ENCODE measurements at regions not wholly inside any gene's neighbourhood (a gene's known extent, or its start where the extent isn't known, plus 50 kb on each side); places are given as distances from the start of the nearest gene placed in this dataset.

DNA sequence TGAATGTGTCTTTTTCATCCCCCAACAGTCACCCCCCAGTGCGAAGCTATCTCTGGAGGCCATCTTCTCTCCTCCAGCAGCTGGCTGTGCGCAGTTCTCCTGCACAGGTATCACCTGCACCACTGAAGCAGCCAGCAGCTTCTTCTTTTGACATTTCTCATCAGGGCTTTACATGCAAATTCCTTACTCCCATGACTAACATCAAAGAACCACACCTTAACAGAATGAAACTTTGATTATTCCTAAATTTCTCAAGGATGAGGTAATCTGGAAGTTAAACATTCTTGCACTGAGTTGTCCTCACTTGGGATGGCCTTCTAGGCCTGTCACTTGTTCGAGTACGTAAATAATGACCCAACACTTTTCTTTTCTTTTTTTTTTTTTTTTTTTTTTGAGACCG, 291.6 kb upstream of the HSFY2 start:
- H3K27ac ChIP-seq (ENCODE audit: low read depth in 1 of 3, low read length in 2 of 3), result peak overlapping the region in 1 of 3 donors; percentile 89
- H3K9me3 ChIP-seq (ENCODE audit: control insufficient read depth in 2 of 2, insufficient read depth in 1 of 2, low read depth in 1 of 2, low read length in 1 of 2), result no peaks in the 10 kb centered on the region
- no peaks in the 10 kb centered on the region for H3K27me3 ChIP-seq (ENCODE audit: control insufficient read depth in 3 of 3, insufficient read depth in 3 of 3, low read length in 3 of 3)
- H3K4me3 ChIP-seq (ENCODE audit: low read depth in 1 of 3, low read length in 3 of 3), result no peak overlapping the region
- peaks cover 0 to 26% (median 0%) of the 10 kb centered on the region in 3 donors for H3K4me1 ChIP-seq (ENCODE audit: control insufficient read depth in 3 of 3, insufficient read depth in 2 of 3, low read depth in 1 of 3, low read length in 2 of 3)
- no peak for FAIRE-seq
- peaks cover 0 to 7% (median 0%) of the 10 kb centered on the region in 3 donors for H3K36me3 ChIP-seq (ENCODE audit: control insufficient read depth in 3 of 3, insufficient read depth in 2 of 3, low read depth in 1 of 3, low read length in 3 of 3)
- DNase-seq, result no peak
- WGBS, 3 donors, result 86 to 91% methylated on average over 5 of the region's 5 CpGs; no CpG with 5 or more reads in 1 of the 3 donors

DNA sequence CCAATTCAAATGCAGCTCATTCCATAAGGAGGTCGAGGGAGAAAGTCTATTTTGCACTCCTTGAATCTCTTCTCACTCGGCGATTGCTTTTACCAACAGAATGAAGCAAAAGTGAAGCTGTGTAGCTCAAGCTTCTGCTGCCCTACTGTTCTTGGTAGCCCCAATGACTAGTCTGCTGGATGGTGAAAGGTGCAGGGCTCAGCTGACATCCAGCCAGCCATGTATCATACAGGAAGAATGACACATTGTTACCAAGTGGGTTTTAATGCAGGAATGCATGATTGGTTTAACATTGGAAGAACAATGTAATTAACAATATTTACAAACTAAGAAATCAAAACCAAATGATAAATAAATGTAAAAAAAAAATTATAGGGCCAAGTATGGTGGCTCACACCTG, 286.2 kb upstream of the HSFY2 start:
- WGBS, 3 donors, result 83 to 85% methylated on average over 3 of the region's 3 CpGs; no CpG with 5 or more reads in 1 of the 3 donors
- no peak for DNase-seq
- H3K4me1 ChIP-seq (ENCODE audit: control insufficient read depth in 3 of 3, insufficient read depth in 2 of 3, low read depth in 1 of 3, low read length in 2 of 3), result peaks cover 0 to 17% (median 0%) of the 10 kb centered on the region in 3 donors
- no peaks in the 10 kb centered on the region for H3K9me3 ChIP-seq (ENCODE audit: control insufficient read depth in 2 of 2, insufficient read depth in 1 of 2, low read depth in 1 of 2, low read length in 1 of 2)
- no peak for FAIRE-seq
- H3K4me3 ChIP-seq (ENCODE audit: low read depth in 1 of 3, low read length in 3 of 3), result no peak overlapping the region
- H3K36me3 ChIP-seq (ENCODE audit: control insufficient read depth in 3 of 3, insufficient read depth in 2 of 3, low read depth in 1 of 3, low read length in 3 of 3), result no peaks in the 10 kb centered on the region
- no peaks in the 10 kb centered on the region for H3K27me3 ChIP-seq (ENCODE audit: control insufficient read depth in 3 of 3, insufficient read depth in 3 of 3, low read length in 3 of 3)
- peak overlapping the region in 1 of 3 donors; percentile 56 for H3K27ac ChIP-seq (ENCODE audit: low read depth in 1 of 3, low read length in 2 of 3)

DNA sequence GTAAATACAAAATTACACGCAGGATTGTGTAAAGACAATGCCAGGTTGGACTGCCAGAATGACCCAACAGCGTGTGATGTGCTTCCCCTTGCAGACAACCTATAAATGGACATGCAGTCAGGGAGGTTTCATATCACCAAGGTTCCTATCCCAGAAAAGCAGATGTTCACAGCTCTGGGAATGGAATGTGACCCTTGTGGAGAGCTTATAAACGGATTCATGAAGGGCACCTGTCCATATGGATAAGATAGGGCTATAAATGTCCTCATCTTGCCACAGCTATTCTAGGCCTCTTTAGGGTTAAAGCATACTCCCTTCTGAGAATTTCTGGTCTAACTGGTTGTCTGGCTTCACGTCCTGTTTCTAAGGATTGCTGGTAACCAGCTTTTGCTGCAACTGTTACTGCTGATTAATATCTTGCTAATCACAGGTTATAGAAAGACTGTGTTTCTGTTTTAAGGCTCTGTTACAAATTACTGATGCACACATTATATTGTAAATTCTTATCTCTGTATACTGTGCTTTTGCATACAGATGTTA, 285.4 kb upstream of the HSFY2 start:
- H3K9me3 ChIP-seq (ENCODE audit: control insufficient read depth in 2 of 2, insufficient read depth in 1 of 2, low read depth in 1 of 2, low read length in 1 of 2), result no peaks in the 10 kb centered on the region
- no peak overlapping the region for H3K4me3 ChIP-seq (ENCODE audit: low read depth in 1 of 3, low read length in 3 of 3)
- H3K27ac ChIP-seq (ENCODE audit: low read depth in 1 of 3, low read length in 2 of 3), result peak overlapping the region in 1 of 3 donors; percentile 56
- FAIRE-seq, result no peak
- no peaks in the 10 kb centered on the region for H3K27me3 ChIP-seq (ENCODE audit: control insufficient read depth in 3 of 3, insufficient read depth in 3 of 3, low read length in 3 of 3)
- H3K36me3 ChIP-seq (ENCODE audit: control insufficient read depth in 3 of 3, insufficient read depth in 2 of 3, low read depth in 1 of 3, low read length in 3 of 3), result no peaks in the 10 kb centered on the region
- peaks cover 0 to 13% (median 0%) of the 10 kb centered on the region in 3 donors for H3K4me1 ChIP-seq (ENCODE audit: control insufficient read depth in 3 of 3, insufficient read depth in 2 of 3, low read depth in 1 of 3, low read length in 2 of 3)
- DNase-seq, result peak in 1 of 2 donors; percentile 43
- WGBS, 3 donors, result 26 to 62% methylated on average over 4 of the region's 4 CpGs; no CpG with 5 or more reads in 1 of the 3 donors

DNA sequence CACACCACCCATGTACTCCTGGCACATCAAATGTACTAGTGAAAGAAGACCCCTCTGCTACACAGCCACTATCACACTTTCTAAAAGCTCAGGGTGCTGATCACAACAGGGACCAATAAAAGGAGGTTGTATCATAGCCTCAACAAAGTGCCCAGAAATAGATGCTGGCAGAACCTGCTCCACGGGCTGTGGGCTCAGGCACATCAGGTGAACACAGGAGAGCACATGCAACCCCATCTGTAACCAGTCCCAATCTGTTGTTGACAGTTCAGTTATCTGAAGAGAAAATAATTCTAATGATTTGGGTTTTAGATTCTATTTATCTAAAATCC, 282.6 kb upstream of the HSFY2 start:
- H3K27ac ChIP-seq (ENCODE audit: low read depth in 1 of 3, low read length in 2 of 3), result no peak overlapping the region
- peaks cover 0 to 6% (median 0%) of the 10 kb centered on the region in 3 donors for H3K4me1 ChIP-seq (ENCODE audit: control insufficient read depth in 3 of 3, insufficient read depth in 2 of 3, low read depth in 1 of 3, low read length in 2 of 3)
- FAIRE-seq, result no peak
- no peaks in the 10 kb centered on the region for H3K9me3 ChIP-seq (ENCODE audit: control insufficient read depth in 2 of 2, insufficient read depth in 1 of 2, low read depth in 1 of 2, low read length in 1 of 2)
- no peaks in the 10 kb centered on the region for H3K36me3 ChIP-seq (ENCODE audit: control insufficient read depth in 3 of 3, insufficient read depth in 2 of 3, low read depth in 1 of 3, low read length in 3 of 3)
- no peak for DNase-seq
- no peaks in the 10 kb centered on the region for H3K27me3 ChIP-seq (ENCODE audit: control insufficient read depth in 3 of 3, insufficient read depth in 3 of 3, low read length in 3 of 3)
- 88% methylated on average over 1 of the region's 1 CpG; no CpG with 5 or more reads in 1 of the 3 donors for WGBS, 3 donors
- H3K4me3 ChIP-seq (ENCODE audit: low read depth in 1 of 3, low read length in 3 of 3), result no peak overlapping the region

DNA sequence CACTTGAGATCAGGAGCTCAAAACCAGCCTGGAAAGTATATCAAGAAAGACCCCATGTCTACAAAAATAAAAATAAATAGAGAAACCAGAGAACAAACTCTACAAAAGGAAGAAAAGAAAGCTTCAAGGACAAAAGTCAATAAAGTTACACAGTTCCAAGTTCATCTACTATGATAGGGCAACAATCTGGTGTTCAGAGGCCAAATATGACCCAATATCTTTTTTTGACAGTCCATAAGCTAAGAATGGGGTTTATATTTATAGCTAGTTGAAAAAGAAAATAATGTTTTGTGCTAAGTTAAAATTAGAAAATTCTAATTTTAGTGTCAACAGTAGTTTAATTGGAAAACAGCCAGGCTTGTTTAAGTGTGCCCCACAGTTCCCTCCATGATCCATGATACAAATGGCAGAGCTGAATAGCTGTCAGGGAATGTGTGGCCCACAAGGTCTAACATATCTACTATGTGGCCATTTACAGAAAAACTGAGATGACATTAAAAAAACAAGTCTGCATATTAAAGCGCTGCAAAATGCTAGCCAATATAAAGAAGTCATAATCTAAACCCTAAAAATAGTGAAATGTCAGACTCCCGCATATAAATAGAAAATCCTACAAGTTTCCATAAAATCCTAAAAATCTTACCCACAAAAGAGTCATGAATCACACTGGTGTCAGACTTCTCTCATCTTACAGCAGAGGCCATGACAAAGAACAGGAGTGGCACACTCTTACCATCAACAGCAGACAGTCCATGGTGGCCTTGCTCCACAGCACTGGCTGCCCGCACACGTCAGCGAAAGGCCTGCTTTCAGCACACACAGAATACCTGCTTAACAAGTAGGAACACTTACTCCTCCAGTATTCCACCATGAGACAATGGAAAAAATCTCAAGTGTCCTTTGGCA, 281.9 kb upstream of the HSFY2 start:
- Histone ChIP-seq H3K27me3 (ENCODE audit: control insufficient read depth in 3 of 3, insufficient read depth in 3 of 3, low read length in 3 of 3) (no peaks in the 10 kb centered on the region), H3K4me1 (ENCODE audit: control insufficient read depth in 3 of 3, insufficient read depth in 2 of 3, low read depth in 1 of 3, low read length in 2 of 3) (peaks cover 0 to 6% (median 0%) of the 10 kb centered on the region in 3 donors), H3K27ac (ENCODE audit: low read depth in 1 of 3, low read length in 2 of 3) (no peak overlapping the region), H3K4me3 (ENCODE audit: low read depth in 1 of 3, low read length in 3 of 3) (no peak overlapping the region), H3K36me3 (ENCODE audit: control insufficient read depth in 3 of 3, insufficient read depth in 2 of 3, low read depth in 1 of 3, low read length in 3 of 3) (no peaks in the 10 kb centered on the region), H3K9me3 (ENCODE audit: control insufficient read depth in 2 of 2, insufficient read depth in 1 of 2, low read depth in 1 of 2, low read length in 1 of 2) (no peaks in the 10 kb centered on the region)
- FAIRE-seq, result no peak
- no peak for DNase-seq
- whole genome bisulfite sequencing, 3 donors, result 83 to 91% methylated on average over 5 of the region's 5 CpGs; no CpG with 5 or more reads in 1 of the 3 donors

DNA sequence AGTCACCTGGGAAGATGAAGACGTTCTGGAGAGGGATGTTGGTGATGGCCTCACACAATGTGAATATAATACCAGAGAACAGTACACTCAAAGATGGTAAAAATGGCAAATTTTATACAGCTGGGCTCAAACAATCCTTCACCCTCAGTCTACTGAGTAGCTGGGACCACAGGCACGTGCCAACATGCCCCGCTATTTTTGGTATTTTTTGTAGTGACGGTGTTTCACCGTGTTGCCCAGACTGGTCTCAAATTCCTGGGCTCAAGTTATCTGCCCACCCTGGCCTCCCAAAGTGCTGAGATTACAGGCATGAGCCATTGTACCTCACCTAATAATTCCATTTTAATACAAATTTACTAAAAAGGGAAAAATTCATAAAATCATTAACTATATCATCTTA, 280.3 kb upstream of the HSFY2 start:
- peak overlapping the region in 1 of 3 donors; percentile 8 for H3K27ac ChIP-seq (ENCODE audit: low read depth in 1 of 3, low read length in 2 of 3)
- peaks cover 0 to 3% (median 0%) of the 10 kb centered on the region in 3 donors for H3K4me1 ChIP-seq (ENCODE audit: control insufficient read depth in 3 of 3, insufficient read depth in 2 of 3, low read depth in 1 of 3, low read length in 2 of 3)
- no peak for DNase-seq
- H3K9me3 ChIP-seq (ENCODE audit: control insufficient read depth in 2 of 2, insufficient read depth in 1 of 2, low read depth in 1 of 2, low read length in 1 of 2), result no peaks in the 10 kb centered on the region
- no peak overlapping the region for H3K4me3 ChIP-seq (ENCODE audit: low read depth in 1 of 3, low read length in 3 of 3)
- 76 to 77% methylated on average over 5 of the region's 5 CpGs; no CpG with 5 or more reads in 1 of the 3 donors for WGBS, 3 donors
- FAIRE-seq, result no peak
- H3K36me3 ChIP-seq (ENCODE audit: control insufficient read depth in 3 of 3, insufficient read depth in 2 of 3, low read depth in 1 of 3, low read length in 3 of 3), result no peaks in the 10 kb centered on the region
- H3K27me3 ChIP-seq (ENCODE audit: control insufficient read depth in 3 of 3, insufficient read depth in 3 of 3, low read length in 3 of 3), result no peaks in the 10 kb centered on the region

DNA sequence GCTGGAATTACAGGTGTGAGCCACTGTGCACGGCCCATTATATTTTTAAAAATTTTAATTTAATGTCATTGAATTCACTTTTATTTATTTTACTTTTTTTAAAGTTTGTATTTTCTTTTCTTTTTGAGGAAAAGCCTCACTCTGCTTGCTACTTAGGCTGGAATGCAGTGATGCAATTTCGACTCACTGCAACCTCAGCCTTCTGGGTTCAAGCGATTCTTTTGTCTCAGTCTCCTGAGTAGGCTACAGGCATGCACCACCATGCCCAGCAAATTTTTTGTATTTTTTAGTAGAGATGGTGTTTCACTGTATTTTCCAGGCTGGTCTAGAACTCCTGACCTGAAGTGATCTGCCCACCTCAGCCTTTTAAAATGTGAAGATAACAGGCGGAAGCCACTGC, 277.5 kb upstream of the HSFY2 start:
- H3K4me3 ChIP-seq (ENCODE audit: low read depth in 1 of 3, low read length in 3 of 3), result no peak overlapping the region
- H3K27me3 ChIP-seq (ENCODE audit: control insufficient read depth in 3 of 3, insufficient read depth in 3 of 3, low read length in 3 of 3), result no peaks in the 10 kb centered on the region
- FAIRE-seq (no peak), DNase-seq (no peak)
- no peaks in the 10 kb centered on the region for H3K36me3 ChIP-seq (ENCODE audit: control insufficient read depth in 3 of 3, insufficient read depth in 2 of 3, low read depth in 1 of 3, low read length in 3 of 3)
- H3K4me1 ChIP-seq (ENCODE audit: control insufficient read depth in 3 of 3, insufficient read depth in 2 of 3, low read depth in 1 of 3, low read length in 2 of 3), result peaks cover 0 to 3% (median 0%) of the 10 kb centered on the region in 3 donors
- H3K27ac ChIP-seq (ENCODE audit: low read depth in 1 of 3, low read length in 2 of 3), result no peak overlapping the region
- WGBS, 3 donors, result 90 to 96% methylated on average over 4 of the region's 4 CpGs; no CpG with 5 or more reads in 1 of the 3 donors
- H3K9me3 ChIP-seq (ENCODE audit: control insufficient read depth in 2 of 2, insufficient read depth in 1 of 2, low read depth in 1 of 2, low read length in 1 of 2), result no peaks in the 10 kb centered on the region

DNA sequence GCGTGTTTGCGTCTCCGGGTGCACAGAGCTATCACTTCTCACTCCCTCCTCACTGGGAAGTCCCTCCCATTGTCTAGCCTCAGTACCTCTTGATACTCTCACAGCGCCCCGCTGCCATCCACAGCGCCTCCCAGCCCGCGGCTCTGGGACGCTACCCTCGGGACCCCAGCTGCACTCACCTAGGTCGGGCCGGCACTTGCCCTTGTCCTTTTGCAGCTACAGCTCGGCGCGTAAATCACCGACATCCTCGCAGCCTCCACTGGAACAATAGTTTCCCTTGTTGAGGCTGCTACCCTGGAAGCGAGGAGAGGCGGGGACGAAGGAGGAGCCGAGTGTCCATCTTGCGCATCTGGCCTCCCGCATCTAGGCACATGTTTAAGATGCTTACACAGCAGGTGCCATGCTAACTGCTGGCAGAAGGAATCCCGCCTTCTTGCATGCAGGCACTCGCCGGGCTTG, 269.5 kb upstream of the HSFY2 start:
- peaks cover 0 to 12% (median 0%) of the 10 kb centered on the region in 3 donors for H3K36me3 ChIP-seq (ENCODE audit: control insufficient read depth in 3 of 3, insufficient read depth in 2 of 3, low read depth in 1 of 3, low read length in 3 of 3)
- H3K27me3 ChIP-seq (ENCODE audit: control insufficient read depth in 3 of 3, insufficient read depth in 3 of 3, low read length in 3 of 3), result no peaks in the 10 kb centered on the region
- H3K9me3 ChIP-seq (ENCODE audit: control insufficient read depth in 2 of 2, insufficient read depth in 1 of 2, low read depth in 1 of 2, low read length in 1 of 2), result no peaks in the 10 kb centered on the region
- no peak overlapping the region for H3K4me3 ChIP-seq (ENCODE audit: low read depth in 1 of 3, low read length in 3 of 3)
- 90 to 91% methylated on average over 22 to 26 of the region's 26 CpGs; no CpG with 5 or more reads in 1 of the 3 donors for WGBS, 3 donors
- no peaks in the 10 kb centered on the region for H3K4me1 ChIP-seq (ENCODE audit: control insufficient read depth in 3 of 3, insufficient read depth in 2 of 3, low read depth in 1 of 3, low read length in 2 of 3)
- DNase-seq (no peak), FAIRE-seq (no peak)
- H3K27ac ChIP-seq (ENCODE audit: low read depth in 1 of 3, low read length in 2 of 3), result no peak overlapping the region
